ENCODE measurements at regions not wholly inside any gene's neighbourhood (a gene's known extent, or its start where the extent isn't known, plus 50 kb on each side); places are given as distances from the start of the nearest gene placed in this dataset.

GRCh38 chr6:134817448-134817847, 132.5 kb downstream of the ALDH8A1 start:
- Histone ChIP-seq H3F3A (ENCODE audit: insufficient read depth, low read depth) (peaks cover 20% of the 10 kb centered on the region), H3K79me2 (ENCODE audit: low read depth) (no peaks in the 10 kb centered on the region), H3K36me3 (ENCODE audit: low read depth) (no peaks in the 10 kb centered on the region), H4K20me1 (ENCODE audit: insufficient read depth) (no peaks in the 10 kb centered on the region), H3K4me2 (no peak overlapping the region), H3K9me3 (ENCODE audit: insufficient read depth, low read depth) (no peaks in the 10 kb centered on the region), H3K27me3 (ENCODE audit: insufficient read depth, low read depth) (no peaks in the 10 kb centered on the region), H3K4me3 (no peak overlapping the region), H2AFZ (no peak overlapping the region), H3K9me2 (ENCODE audit: insufficient read depth) (no peaks in the 10 kb centered on the region), H3K4me1 (replicated peaks; ENCODE audit: insufficient read depth) (peaks cover 28% of the 10 kb centered on the region), H3K27ac (no peak overlapping the region)
- CTCF ChIA-PET: no interaction called here
- DNase-seq: peak in 1 of 2 experiments; percentile 19
- POLR2A ChIA-PET (ENCODE audit: unreplicated experiment): no interaction called here
- TF ChIP-seq CTCF (conservative IDR thresholded peaks at IDR 0.05) (no peak), EZH2 (IDR thresholded peaks at IDR 0.05; ENCODE audit: low read depth) (no peak)
- intact Hi-C loops (cut with micrococcal nuclease; ENCODE audit: unreplicated experiment): no loop called here
- no TSS peak for BruUV-seq (replicated peaks)

GRCh38 chr6:134816780-134817179, 133.1 kb downstream of the ALDH8A1 start:
- no peaks in the 10 kb centered on the region for H3K27me3 ChIP-seq (ENCODE audit: insufficient read depth, low read depth)
- peaks cover 26% of the 10 kb centered on the region for H3K4me1 ChIP-seq (replicated peaks; ENCODE audit: insufficient read depth)
- H3K36me3 ChIP-seq (ENCODE audit: low read depth): no peaks in the 10 kb centered on the region
- no peak overlapping the region for H3K4me2 ChIP-seq
- no TSS peak for BruUV-seq (replicated peaks)
- TF ChIP-seq EZH2 (IDR thresholded peaks at IDR 0.05; ENCODE audit: low read depth) (no peak), CTCF (conservative IDR thresholded peaks at IDR 0.05) (no peak)
- H3K9me3 ChIP-seq (ENCODE audit: insufficient read depth, low read depth): no peaks in the 10 kb centered on the region
- H3K9me2 ChIP-seq (ENCODE audit: insufficient read depth): no peaks in the 10 kb centered on the region
- H3K4me3 ChIP-seq: no peak overlapping the region
- peak in 1 of 2 experiments; percentile 9 for DNase-seq
- H4K20me1 ChIP-seq (ENCODE audit: insufficient read depth): no peaks in the 10 kb centered on the region
- intact Hi-C loops (cut with micrococcal nuclease; ENCODE audit: unreplicated experiment): no loop called here
- H3F3A ChIP-seq (ENCODE audit: insufficient read depth, low read depth): peaks cover 20% of the 10 kb centered on the region
- no peaks in the 10 kb centered on the region for H3K79me2 ChIP-seq (ENCODE audit: low read depth)
- CTCF ChIA-PET: no interaction called here
- POLR2A ChIA-PET (ENCODE audit: unreplicated experiment): interaction anchor here (0.6 kb wide), 1 partner anchor 49 kb away, joined by 4 read pairs; no protein-coding TSS in a partner anchor
- H3K27ac ChIP-seq: no peak overlapping the region
- no peak overlapping the region for H2AFZ ChIP-seq

GRCh38 chr6:134816300-134816699, 133.6 kb downstream of the ALDH8A1 start:
- intact Hi-C loops (cut with micrococcal nuclease; ENCODE audit: unreplicated experiment): no loop called here
- no peak overlapping the region for H2AFZ ChIP-seq
- H3K79me2 ChIP-seq (ENCODE audit: low read depth): no peaks in the 10 kb centered on the region
- no TSS peak for BruUV-seq (replicated peaks)
- CTCF ChIA-PET: interaction anchor here (0.6 kb wide), 1 partner anchor 69 kb away, joined by 4 read pairs; no protein-coding TSS in a partner anchor
- H3K36me3 ChIP-seq (ENCODE audit: low read depth): no peaks in the 10 kb centered on the region
- no peak overlapping the region for H3K4me3 ChIP-seq
- no peaks in the 10 kb centered on the region for H4K20me1 ChIP-seq (ENCODE audit: insufficient read depth)
- peaks cover 26% of the 10 kb centered on the region for H3K4me1 ChIP-seq (replicated peaks; ENCODE audit: insufficient read depth)
- no peaks in the 10 kb centered on the region for H3K27me3 ChIP-seq (ENCODE audit: insufficient read depth, low read depth)
- POLR2A ChIA-PET (ENCODE audit: unreplicated experiment): interaction anchor here (0.6 kb wide), 1 partner anchor 206 kb away, joined by 3 read pairs; no protein-coding TSS in a partner anchor
- DNase-seq: peak in 1 of 2 experiments; percentile 8
- no peak overlapping the region for H3K27ac ChIP-seq
- H3F3A ChIP-seq (ENCODE audit: insufficient read depth, low read depth): peaks cover 20% of the 10 kb centered on the region
- H3K9me2 ChIP-seq (ENCODE audit: insufficient read depth): no peaks in the 10 kb centered on the region
- TF ChIP-seq EZH2 (IDR thresholded peaks at IDR 0.05; ENCODE audit: low read depth) (no peak), CTCF (conservative IDR thresholded peaks at IDR 0.05) (no peak)
- H3K9me3 ChIP-seq (ENCODE audit: insufficient read depth, low read depth): no peaks in the 10 kb centered on the region
- H3K4me2 ChIP-seq: no peak overlapping the region
